Brain pericyte (primary cell): ENCODE measurements at regions not wholly inside any gene's neighbourhood (a gene's known extent, or its start where the extent isn't known, plus 50 kb on each side); places are given as distances from the start of the nearest gene placed in this dataset.

ENCODE experiments used
- DNase-seq: peaks from one replicate; pipeline ENCODE4 v3.0.0-alpha.2; 2012; ENCODE audit warnings: low read depth, low spot score

- DNase-seq = no peak
Observed at GRCh38 chr2:861655-862354, 88.8 kb upstream of the SNTG2 start.

- DNase-seq = no peak
Observed at GRCh38 chr2:860259-860855, 90.3 kb upstream of the SNTG2 start.

GRCh38 chr2:858646-859045 is 92.0 kb upstream of the SNTG2 start:
- no peak for DNase-seq

- no peak for DNase-seq
Observed at GRCh38 chr2:857937-858336, 92.7 kb upstream of the SNTG2 start.

GRCh38 chr2:857081-857480 is 93.6 kb upstream of the SNTG2 start:
- no peak for DNase-seq

GRCh38 chr2:856456-856855 is 94.2 kb upstream of the SNTG2 start:
- no peak for DNase-seq

- no peak for DNase-seq
Observed at GRCh38 chr2:856041-856440, 94.6 kb upstream of the SNTG2 start.

- DNase-seq = no peak
Observed at GRCh38 chr2:855177-855576, 95.5 kb upstream of the SNTG2 start.

GRCh38 chr2:854460-854859 is 96.2 kb upstream of the SNTG2 start:
- no peak for DNase-seq

GRCh38 chr2:853203-853870 is 97.3 kb upstream of the SNTG2 start:
- no peak for DNase-seq

- DNase-seq = no peak
Observed at GRCh38 chr2:852168-852567, 98.5 kb upstream of the SNTG2 start.

- DNase-seq = no peak
Observed at GRCh38 chr2:851680-852079, 99.0 kb upstream of the SNTG2 start.

- DNase-seq = no peak
Observed at GRCh38 chr2:851078-851477, 99.6 kb upstream of the SNTG2 start.

GRCh38 chr2:850429-850828 is 100.2 kb upstream of the SNTG2 start:
- no peak for DNase-seq

GRCh38 chr2:848099-848498 is 102.5 kb upstream of the SNTG2 start:
- DNase-seq = no peak

GRCh38 chr2:847669-848068 is 103.0 kb upstream of the SNTG2 start:
- DNase-seq = no peak

- DNase-seq = no peak
Observed at GRCh38 chr2:844715-845114, 105.9 kb upstream of the SNTG2 start.

- DNase-seq = no peak
Observed at GRCh38 chr2:842151-842803, 108.4 kb upstream of the SNTG2 start.

GRCh38 chr2:841036-841435 is 109.6 kb upstream of the SNTG2 start:
- no peak for DNase-seq

- DNase-seq = no peak
Observed at GRCh38 chr2:834233-834632, 116.4 kb upstream of the SNTG2 start.

GRCh38 chr2:833180-833579 is 117.5 kb upstream of the SNTG2 start:
- DNase-seq = no peak

- DNase-seq = no peak
Observed at GRCh38 chr2:832635-833034, 118.0 kb upstream of the SNTG2 start.

GRCh38 chr2:831622-832021 is 119.0 kb upstream of the SNTG2 start:
- DNase-seq = no peak
